Large intestine (tissue), 3 donors: ENCODE measurements at regions not wholly inside any gene's neighbourhood (a gene's known extent, or its start where the extent isn't known, plus 50 kb on each side); places are given as distances from the start of the nearest gene placed in this dataset.
"Not testable (repeated sequence)": the region's sequence is repeated elsewhere in the genome, so short reads cannot be mapped to it uniquely, and the experiment has no call there.

Source experiments
- DNase-seq, 2 donors: peaks; one replicate each; pipeline versions ENCODE4 v3.0.0 to v3.0.0-alpha.2; 2013
- H3K27ac ChIP-seq: one replicate; pipeline ENCODE4 v1.5.1; 2013; ENCODE audit warnings: low read length
- H3K27me3 ChIP-seq: 2 replicates; pipeline ENCODE4 v1.6.1; 2013; ENCODE audit warnings: low read length; ENCODE audit not compliant: control insufficient read depth, insufficient read depth
- H3K36me3 ChIP-seq: 2 replicates; pipeline ENCODE4 v1.6.1; 2013; ENCODE audit warnings: low read length; ENCODE audit not compliant: control insufficient read depth, insufficient read depth
- H3K4me1 ChIP-seq: one replicate; pipeline ENCODE4 v1.6.1; 2013; ENCODE audit warnings: low read length; ENCODE audit not compliant: control insufficient read depth, insufficient read depth
- H3K4me3 ChIP-seq: one replicate; pipeline ENCODE4 v1.5.1; 2013; ENCODE audit warnings: low read length
- H3K9me3 ChIP-seq: one replicate; pipeline ENCODE4 v1.6.1; 2013; ENCODE audit warnings: mild to moderate bottlenecking, low read depth, low read length, moderate library complexity; ENCODE audit not compliant: control insufficient read depth
- WGBS: methylation state at CpG from one replicate; pipeline ENCODE4 v1.1.5; 2013; ENCODE audit warnings: low lambda C conversion rate; ENCODE audit not compliant: insufficient coverage; 5-methylcytosine and 5-hydroxymethylcytosine counted together

- DNase-seq, H3K4me3 ChIP-seq, H3K27me3 ChIP-seq, H3K9me3 ChIP-seq, H3K4me1 ChIP-seq, H3K27ac ChIP-seq, H3K36me3 ChIP-seq: not testable (repeated sequence)
- no CpG with 5 or more reads among the region's 3 CpGs for WGBS
These were observed 382.4 kb upstream of the PODXL start for GRCh38 chr7:131938788-131939187.

GRCh38 chr7:131937868-131938267, 381.4 kb upstream of the PODXL start:
- Histone ChIP-seq H3K9me3 (no peaks in the 10 kb centered on the region), H3K36me3 (no peaks in the 10 kb centered on the region), H3K4me3 (no peak overlapping the region), H3K27me3 (no peaks in the 10 kb centered on the region), H3K4me1 (peaks cover 5% of the 10 kb centered on the region), H3K27ac (no peak overlapping the region)
- no CpG with 5 or more reads among the region's 2 CpGs for WGBS
- DNase-seq, result no peak

GRCh38 chr7:131935180-131935579, 378.8 kb upstream of the PODXL start:
- Histone ChIP-seq H3K9me3 (no peaks in the 10 kb centered on the region), H3K4me1 (peaks cover 5% of the 10 kb centered on the region), H3K4me3 (no peak overlapping the region), H3K27ac (no peak overlapping the region), H3K27me3 (peaks cover 2% of the 10 kb centered on the region), H3K36me3 (no peaks in the 10 kb centered on the region)
- WGBS, result no CpG with 5 or more reads among the region's 3 CpGs
- peak in 1 of 2 donors; percentile 40 for DNase-seq

- DNase-seq, result peak in 1 of 2 donors; percentile 33
- no peaks in the 10 kb centered on the region for H3K36me3 ChIP-seq
- H3K27ac ChIP-seq, result no peak overlapping the region
- H3K27me3 ChIP-seq, result peaks cover 2% of the 10 kb centered on the region
- no peak overlapping the region for H3K4me3 ChIP-seq
- no CpG with 5 or more reads among the region's 3 CpGs for WGBS
- peaks cover 5% of the 10 kb centered on the region for H3K4me1 ChIP-seq
- H3K9me3 ChIP-seq, result no peaks in the 10 kb centered on the region
These were observed 378.0 kb upstream of the PODXL start for GRCh38 chr7:131934452-131934851.

- Histone ChIP-seq H3K9me3 (no peaks in the 10 kb centered on the region), H3K27me3 (peaks cover 2% of the 10 kb centered on the region), H3K4me3 (no peak overlapping the region), H3K36me3 (no peaks in the 10 kb centered on the region), H3K4me1 (peaks cover 5% of the 10 kb centered on the region), H3K27ac (no peak overlapping the region)
- no peak for DNase-seq
- 90% methylated on average over 2 of the region's 6 CpGs for WGBS
These were observed 377.4 kb upstream of the PODXL start for GRCh38 chr7:131933751-131934289.

- WGBS, result 100% methylated on average over 2 of the region's 2 CpGs
- not testable (repeated sequence) for H3K36me3 ChIP-seq, H3K27me3 ChIP-seq, H3K9me3 ChIP-seq, H3K4me1 ChIP-seq, H3K27ac ChIP-seq, DNase-seq, H3K4me3 ChIP-seq
These were observed 376.8 kb upstream of the PODXL start for GRCh38 chr7:131933219-131933618.

- Histone ChIP-seq H3K9me3 (no peaks in the 10 kb centered on the region), H3K4me1 (peaks cover 5% of the 10 kb centered on the region), H3K27ac (no peak overlapping the region), H3K4me3 (no peak overlapping the region), H3K27me3 (peaks cover 2% of the 10 kb centered on the region), H3K36me3 (no peaks in the 10 kb centered on the region)
- DNase-seq, result no peak
- WGBS, result no CpG with 5 or more reads among the region's 5 CpGs
These were observed 375.8 kb upstream of the PODXL start for GRCh38 chr7:131932271-131932670.

GRCh38 chr7:131931370-131931769, 374.9 kb upstream of the PODXL start:
- Histone ChIP-seq H3K27ac (no peak overlapping the region), H3K36me3 (no peaks in the 10 kb centered on the region), H3K9me3 (no peaks in the 10 kb centered on the region), H3K27me3 (peaks cover 2% of the 10 kb centered on the region), H3K4me3 (no peak overlapping the region), H3K4me1 (peaks cover 5% of the 10 kb centered on the region)
- WGBS, result no CpG with 5 or more reads among the region's 5 CpGs
- no peak for DNase-seq

GRCh38 chr7:131929632-131930031, 373.2 kb upstream of the PODXL start:
- H3K4me1 ChIP-seq, result no peaks in the 10 kb centered on the region
- no peak overlapping the region for H3K4me3 ChIP-seq
- H3K27ac ChIP-seq, result no peak overlapping the region
- peaks cover 2% of the 10 kb centered on the region for H3K27me3 ChIP-seq
- H3K36me3 ChIP-seq, result no peaks in the 10 kb centered on the region
- DNase-seq, result no peak
- H3K9me3 ChIP-seq, result no peaks in the 10 kb centered on the region

GRCh38 chr7:131927770-131928423, 371.5 kb upstream of the PODXL start:
- no CpG with 5 or more reads among the region's 12 CpGs for WGBS
- Histone ChIP-seq H3K4me3 (no peak overlapping the region), H3K36me3 (no peaks in the 10 kb centered on the region), H3K27ac (no peak overlapping the region), H3K9me3 (no peaks in the 10 kb centered on the region), H3K4me1 (no peaks in the 10 kb centered on the region), H3K27me3 (peaks cover 2% of the 10 kb centered on the region)
- DNase-seq, result no peak

- DNase-seq, result no peak
- Histone ChIP-seq H3K4me1 (no peaks in the 10 kb centered on the region), H3K27ac (no peak overlapping the region), H3K27me3 (peaks cover 3% of the 10 kb centered on the region), H3K36me3 (no peaks in the 10 kb centered on the region), H3K4me3 (no peak overlapping the region), H3K9me3 (no peaks in the 10 kb centered on the region)
These were observed 369.2 kb upstream of the PODXL start for GRCh38 chr7:131925636-131926035.
